ENCODE measurements at regions not wholly inside any gene's neighbourhood (a gene's known extent, or its start where the extent isn't known, plus 50 kb on each side); places are given as distances from the start of the nearest gene placed in this dataset.

- H3K27me3 ChIP-seq, result no peaks in the 10 kb centered on the region
- H3K4me3 ChIP-seq, result no peak overlapping the region
- TF ChIP-seq CTCF (IDR thresholded peaks at IDR 0.05), result no peak
- DNase-seq (ENCODE audit: low spot score), result no peak
- no peaks in the 10 kb centered on the region for H3K4me1 ChIP-seq
- H3K27ac ChIP-seq, result no peak overlapping the region
- no peaks in the 10 kb centered on the region for H3K36me3 ChIP-seq
- H3K9me3 ChIP-seq, result no peaks in the 10 kb centered on the region
Measured at GRCh38 chr10:34872820-34873219, 57.7 kb upstream of the PARD3 start.

GRCh38 chr10:34869135-34869836 is 54.2 kb upstream of the PARD3 start:
- H3K4me1 ChIP-seq, result no peaks in the 10 kb centered on the region
- TF ChIP-seq CTCF (IDR thresholded peaks at IDR 0.05), result no peak
- no peak for DNase-seq (ENCODE audit: low spot score)
- H3K27me3 ChIP-seq, result no peaks in the 10 kb centered on the region
- H3K4me3 ChIP-seq, result no peak overlapping the region
- H3K36me3 ChIP-seq, result no peaks in the 10 kb centered on the region
- no peaks in the 10 kb centered on the region for H3K9me3 ChIP-seq
- H3K27ac ChIP-seq, result no peak overlapping the region

GRCh38 chr10:34868589-34868988 is 53.5 kb upstream of the PARD3 start:
- Histone ChIP-seq H3K4me1 (no peaks in the 10 kb centered on the region), H3K27me3 (no peaks in the 10 kb centered on the region), H3K36me3 (no peaks in the 10 kb centered on the region), H3K9me3 (no peaks in the 10 kb centered on the region), H3K27ac (no peak overlapping the region), H3K4me3 (no peak overlapping the region)
- no peak for DNase-seq (ENCODE audit: low spot score)
- no peak for TF ChIP-seq CTCF (IDR thresholded peaks at IDR 0.05)

- no peaks in the 10 kb centered on the region for H3K4me1 ChIP-seq
- no peak for TF ChIP-seq CTCF (IDR thresholded peaks at IDR 0.05)
- no peak overlapping the region for H3K27ac ChIP-seq
- DNase-seq (ENCODE audit: low spot score), result no peak
- no peaks in the 10 kb centered on the region for H3K9me3 ChIP-seq
- no peaks in the 10 kb centered on the region for H3K27me3 ChIP-seq
- H3K4me3 ChIP-seq, result no peak overlapping the region
- H3K36me3 ChIP-seq, result no peaks in the 10 kb centered on the region
Measured at GRCh38 chr10:34866848-34867247, 51.8 kb upstream of the PARD3 start.
